ENCODE measurements at regions not wholly inside any gene's neighbourhood (a gene's known extent, or its start where the extent isn't known, plus 50 kb on each side); places are given as distances from the start of the nearest gene placed in this dataset.

DNA sequence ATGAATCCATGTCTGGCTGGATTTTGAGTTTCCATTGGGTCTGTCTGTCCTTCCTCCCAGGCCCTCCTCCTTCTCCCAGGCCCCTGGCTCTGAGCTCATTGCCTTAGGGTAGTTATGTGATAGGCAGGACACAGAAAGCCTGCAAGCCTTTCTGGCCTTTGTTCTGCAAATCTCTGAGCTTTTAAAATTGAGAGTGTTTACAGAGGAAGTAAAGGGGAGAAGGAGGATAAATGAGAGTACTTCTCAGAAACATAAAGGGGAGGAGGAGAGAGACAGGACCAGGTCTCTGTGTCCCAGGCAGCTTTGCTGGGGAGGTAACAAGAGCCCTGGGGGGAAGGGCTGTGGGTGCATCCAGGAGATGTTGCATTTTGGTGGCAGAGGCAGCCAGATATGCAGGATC, 126.7 kb downstream of the FOXD2 start:
- TF ChIP-seq CTCF (IDR thresholded peaks at IDR 0.05) = no peak
- TF ChIP-seq POLR2A (IDR thresholded peaks at IDR 0.05) = no peak
